Stimulated activated naive CD8-positive, alpha-beta T cell treated with anti-CD3 and anti-CD28 coated beads, Interleukin-15, Interleukin-2, amounts not matched to agents 100 ng/mL and 50 ng/mL, for 24 hours (primary cell): ENCODE measurements at regions not wholly inside any gene's neighbourhood (a gene's known extent, or its start where the extent isn't known, plus 50 kb on each side); places are given as distances from the start of the nearest gene placed in this dataset.
A peak's percentile ranks its signal among the peaks of the same experiment; 100 is the strongest.
"Not testable (repeated sequence)": the region's sequence is repeated elsewhere in the genome, so short reads cannot be mapped to it uniquely, and the experiment has no call there.

Source experiments
- H3K27ac Mint-ChIP-seq: one replicate; pipeline ENCODE4 v1.8.0; 2021; ENCODE audit warnings: mild to moderate bottlenecking, mixed read lengths
- H3K27me3 Mint-ChIP-seq: one replicate; pipeline ENCODE4 v1.8.0; 2021; ENCODE audit warnings: mixed read lengths
- H3K36me3 Mint-ChIP-seq: one replicate; pipeline ENCODE4 v1.8.0; 2021; ENCODE audit warnings: low read depth, mixed read lengths
- H3K4me1 Mint-ChIP-seq: one replicate; pipeline ENCODE4 v1.8.0; 2021; ENCODE audit warnings: low read depth, mixed read lengths
- H3K4me3 Mint-ChIP-seq: one replicate; pipeline ENCODE4 v1.8.0; 2021; ENCODE audit warnings: mild to moderate bottlenecking, mixed read lengths
- H3K9me3 Mint-ChIP-seq: one replicate; pipeline ENCODE4 v1.8.0; 2021; ENCODE audit warnings: mixed read lengths

DNA sequence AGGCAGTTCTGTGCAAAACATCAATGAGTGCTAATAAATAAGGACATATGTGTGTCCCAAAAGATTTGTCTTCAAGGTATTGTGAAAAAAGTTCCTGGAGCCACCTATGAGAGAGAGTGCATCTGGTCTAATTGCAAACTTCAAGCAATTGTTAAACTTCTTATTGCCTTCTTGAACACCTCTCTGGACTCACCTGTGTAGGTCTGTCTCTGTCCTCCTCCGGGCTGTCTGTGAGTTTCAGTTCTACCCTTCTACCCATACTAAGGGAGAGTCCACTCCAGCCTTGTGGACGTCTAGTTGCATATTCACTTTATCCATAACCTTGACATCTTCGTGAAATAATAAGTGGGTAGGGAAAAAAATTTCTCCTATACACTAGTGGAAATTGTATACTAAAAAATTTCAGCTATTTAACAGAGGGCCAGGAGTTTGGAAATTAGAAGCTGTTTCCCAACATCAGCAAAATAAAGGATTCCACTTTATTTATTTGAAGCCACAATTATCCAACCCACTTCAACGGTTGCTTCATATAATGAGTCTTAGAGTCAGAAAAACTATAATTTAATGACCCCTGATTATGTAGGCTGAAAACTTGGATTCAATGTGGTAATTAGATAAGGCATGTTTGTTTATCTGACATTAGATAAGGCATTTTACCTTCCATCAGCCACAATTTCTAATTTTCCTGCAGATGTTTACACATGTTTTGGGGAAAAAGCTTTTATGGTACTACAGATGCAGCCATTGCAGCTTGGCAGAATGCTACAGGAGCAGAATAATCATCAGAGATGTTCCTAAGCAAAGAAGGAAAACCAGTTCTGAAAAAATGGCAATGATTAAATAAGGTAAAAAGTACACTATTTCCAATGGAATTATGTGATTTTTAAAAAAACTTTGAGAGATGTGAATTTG, 150.8 kb upstream of the FAM3C start:
- Mint-ChIP-seq H3K27ac (no peak overlapping the region), H3K27me3 (no peaks in the 10 kb centered on the region), H3K36me3 (no peaks in the 10 kb centered on the region), H3K9me3 (no peaks in the 10 kb centered on the region), H3K4me3 (no peak overlapping the region), H3K4me1 (peaks cover 38% of the 10 kb centered on the region)

- peak overlapping the region; percentile 90 for H3K27ac Mint-ChIP-seq
- H3K4me3 Mint-ChIP-seq, result no peak overlapping the region
- H3K27me3 Mint-ChIP-seq, result no peaks in the 10 kb centered on the region
- H3K36me3 Mint-ChIP-seq, result no peaks in the 10 kb centered on the region
- H3K9me3 Mint-ChIP-seq, result no peaks in the 10 kb centered on the region
- peaks cover 38% of the 10 kb centered on the region for H3K4me1 Mint-ChIP-seq
These were observed 149.3 kb upstream of the FAM3C start for GRCh38 chr7:121545418-121545817.

- Mint-ChIP-seq H3K9me3 (no peaks in the 10 kb centered on the region), H3K27me3 (no peaks in the 10 kb centered on the region), H3K4me3 (peak overlapping the region; percentile 13), H3K27ac (peak overlapping the region; percentile 90), H3K36me3 (no peaks in the 10 kb centered on the region), H3K4me1 (peaks cover 38% of the 10 kb centered on the region)
These were observed 148.6 kb upstream of the FAM3C start for GRCh38 chr7:121544726-121545125.

- Mint-ChIP-seq H3K36me3 (no peaks in the 10 kb centered on the region), H3K27me3 (no peaks in the 10 kb centered on the region), H3K4me1 (peaks cover 38% of the 10 kb centered on the region), H3K27ac (peak overlapping the region; percentile 90), H3K4me3 (no peak overlapping the region), H3K9me3 (no peaks in the 10 kb centered on the region)
These were observed 148.1 kb upstream of the FAM3C start for GRCh38 chr7:121544238-121544637.

DNA sequence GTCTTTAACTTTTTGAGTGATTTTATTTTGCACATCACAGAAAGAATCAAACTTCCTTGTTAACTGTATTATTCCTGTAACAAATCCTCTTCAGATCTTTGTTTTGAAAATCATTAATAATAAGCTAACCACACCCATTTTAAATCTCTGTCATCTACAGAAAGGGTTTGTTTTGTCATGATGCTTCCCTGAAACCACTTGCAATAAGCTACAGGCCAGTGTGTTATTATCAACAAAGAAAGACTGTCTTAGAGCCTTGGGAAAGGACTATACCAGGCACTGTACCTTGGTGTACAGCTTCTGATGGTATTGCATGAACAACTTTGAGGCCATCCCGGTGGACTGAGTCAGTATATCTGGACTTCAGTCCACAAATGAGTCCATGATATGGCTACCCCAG, 145.3 kb upstream of the FAM3C start:
- no peaks in the 10 kb centered on the region for H3K36me3 Mint-ChIP-seq
- H3K27ac Mint-ChIP-seq, result no peak overlapping the region
- H3K4me1 Mint-ChIP-seq, result peaks cover 37% of the 10 kb centered on the region
- H3K4me3 Mint-ChIP-seq, result no peak overlapping the region
- no peaks in the 10 kb centered on the region for H3K9me3 Mint-ChIP-seq
- peaks cover 10% of the 10 kb centered on the region for H3K27me3 Mint-ChIP-seq

DNA sequence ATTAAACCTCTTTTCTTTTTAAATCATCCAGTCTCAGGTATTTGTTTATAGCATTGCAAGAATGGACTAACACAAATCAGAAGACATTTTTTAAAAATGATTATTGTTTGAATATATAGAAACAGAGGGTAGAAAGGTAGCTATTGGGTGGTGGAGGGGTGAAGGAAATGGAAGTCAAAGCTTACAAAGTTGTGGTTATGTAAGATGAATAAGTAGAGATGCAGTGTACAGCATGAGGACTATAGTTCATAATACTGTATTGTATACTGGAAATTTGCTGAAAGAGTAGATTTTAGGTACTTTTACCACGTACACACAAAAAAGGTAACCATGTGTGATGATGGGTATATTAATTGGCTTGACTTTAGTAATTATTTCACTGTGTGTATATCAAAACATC, 144.0 kb upstream of the FAM3C start:
- peaks cover 24% of the 10 kb centered on the region for H3K4me1 Mint-ChIP-seq
- no peaks in the 10 kb centered on the region for H3K36me3 Mint-ChIP-seq
- H3K9me3 Mint-ChIP-seq, result no peaks in the 10 kb centered on the region
- H3K27me3 Mint-ChIP-seq, result peaks cover 10% of the 10 kb centered on the region
- H3K4me3 Mint-ChIP-seq, result no peak overlapping the region
- H3K27ac Mint-ChIP-seq, result no peak overlapping the region

- Mint-ChIP-seq H3K27ac (no peak overlapping the region), H3K36me3 (no peaks in the 10 kb centered on the region), H3K27me3 (peaks cover 17% of the 10 kb centered on the region), H3K4me1 (peaks cover 8% of the 10 kb centered on the region), H3K4me3 (no peak overlapping the region), H3K9me3 (no peaks in the 10 kb centered on the region)
These were observed 140.9 kb upstream of the FAM3C start for GRCh38 chr7:121537031-121537430.

GRCh38 chr7:121531175-121532070, 135.3 kb upstream of the FAM3C start:
- no peaks in the 10 kb centered on the region for H3K36me3 Mint-ChIP-seq
- H3K4me3 Mint-ChIP-seq, result peak overlapping the region; percentile 27
- H3K27ac Mint-ChIP-seq, result peak overlapping the region; percentile 92
- H3K9me3 Mint-ChIP-seq, result no peaks in the 10 kb centered on the region
- peaks cover 40% of the 10 kb centered on the region for H3K4me1 Mint-ChIP-seq
- peaks cover 15% of the 10 kb centered on the region for H3K27me3 Mint-ChIP-seq

DNA sequence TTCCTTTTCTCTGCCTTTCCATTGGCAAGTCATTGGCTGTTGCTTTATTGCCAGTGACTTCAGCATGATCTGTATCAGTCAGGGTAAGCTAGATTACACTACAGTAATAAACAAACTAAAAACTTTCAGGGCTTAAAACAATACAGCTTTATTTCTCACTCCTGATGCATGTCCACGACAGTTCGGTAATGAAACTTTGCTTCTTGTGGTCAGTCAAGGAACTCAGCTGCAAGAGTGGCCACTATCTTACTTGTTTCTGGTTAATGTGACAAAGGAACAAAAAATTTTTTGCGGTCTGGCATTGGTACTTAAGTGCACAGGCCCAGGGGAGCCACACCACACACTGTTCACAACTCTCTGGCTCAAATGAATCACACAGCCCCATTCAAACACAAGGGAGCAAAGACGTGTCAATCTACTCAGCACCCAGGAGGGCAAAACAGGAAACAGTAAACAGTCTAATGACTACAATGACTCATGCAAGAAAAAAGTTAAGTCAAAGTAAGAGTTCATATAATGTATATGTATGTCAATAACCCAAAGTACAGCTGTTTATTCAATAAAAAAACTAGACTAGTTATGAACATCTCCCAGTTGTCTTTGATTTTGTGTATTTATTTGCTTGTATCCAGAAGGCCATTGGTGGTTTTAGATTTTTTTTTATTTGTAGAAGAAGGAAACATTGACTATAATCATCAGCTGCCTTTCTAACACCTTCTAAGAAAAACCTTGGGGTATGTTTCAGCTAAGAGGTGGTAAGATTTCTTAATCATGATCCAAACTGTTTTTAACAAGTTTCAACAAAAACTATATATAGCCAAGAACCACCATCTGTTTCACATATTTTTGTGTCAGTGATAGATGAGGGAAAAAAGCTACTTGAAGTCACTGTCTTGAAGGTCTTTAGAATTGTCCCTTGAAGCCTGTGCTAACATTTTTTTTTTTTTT, 134.4 kb upstream of the FAM3C start:
- Mint-ChIP-seq H3K4me3 (peak overlapping the region; percentile 40), H3K27me3 (peaks cover 19% of the 10 kb centered on the region), H3K27ac (peak overlapping the region; percentile 92), H3K9me3 (no peaks in the 10 kb centered on the region), H3K36me3 (no peaks in the 10 kb centered on the region), H3K4me1 (peaks cover 40% of the 10 kb centered on the region)

DNA sequence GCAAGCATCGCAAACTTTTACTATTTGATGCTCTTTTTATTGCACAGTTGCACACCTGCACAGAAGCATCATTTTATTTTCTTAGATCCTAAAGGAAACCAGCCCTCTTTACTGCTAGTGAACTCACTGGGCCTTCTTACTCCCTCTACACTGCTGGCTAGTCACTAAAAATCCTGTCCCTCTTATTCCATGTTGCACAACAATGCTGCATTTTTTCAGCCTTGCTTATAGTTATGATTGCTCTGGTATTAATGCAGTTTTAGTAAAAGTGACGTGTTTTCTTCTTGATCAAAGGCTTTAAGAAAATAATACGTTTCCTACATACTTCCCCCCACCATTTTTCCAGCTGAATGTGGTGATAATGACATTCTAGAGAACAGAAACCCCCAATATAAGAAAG, 132.9 kb upstream of the FAM3C start:
- no peaks in the 10 kb centered on the region for H3K9me3 Mint-ChIP-seq

GRCh38 chr7:121526210-121526609, 130.1 kb upstream of the FAM3C start:
- H3K4me3 Mint-ChIP-seq, H3K9me3 Mint-ChIP-seq, H3K36me3 Mint-ChIP-seq, H3K27ac Mint-ChIP-seq: not testable (repeated sequence)
- Mint-ChIP-seq H3K4me1 (peaks cover 27% of the 10 kb centered on the region), H3K27me3 (peaks cover 13% of the 10 kb centered on the region)

More for the DNA sequence above, 132.9 kb upstream of the FAM3C start:
- H3K27me3 Mint-ChIP-seq, result peaks cover 17% of the 10 kb centered on the region
- no peak overlapping the region for H3K4me3 Mint-ChIP-seq
- H3K27ac Mint-ChIP-seq, result no peak overlapping the region
- peaks cover 40% of the 10 kb centered on the region for H3K4me1 Mint-ChIP-seq
- no peaks in the 10 kb centered on the region for H3K36me3 Mint-ChIP-seq

DNA sequence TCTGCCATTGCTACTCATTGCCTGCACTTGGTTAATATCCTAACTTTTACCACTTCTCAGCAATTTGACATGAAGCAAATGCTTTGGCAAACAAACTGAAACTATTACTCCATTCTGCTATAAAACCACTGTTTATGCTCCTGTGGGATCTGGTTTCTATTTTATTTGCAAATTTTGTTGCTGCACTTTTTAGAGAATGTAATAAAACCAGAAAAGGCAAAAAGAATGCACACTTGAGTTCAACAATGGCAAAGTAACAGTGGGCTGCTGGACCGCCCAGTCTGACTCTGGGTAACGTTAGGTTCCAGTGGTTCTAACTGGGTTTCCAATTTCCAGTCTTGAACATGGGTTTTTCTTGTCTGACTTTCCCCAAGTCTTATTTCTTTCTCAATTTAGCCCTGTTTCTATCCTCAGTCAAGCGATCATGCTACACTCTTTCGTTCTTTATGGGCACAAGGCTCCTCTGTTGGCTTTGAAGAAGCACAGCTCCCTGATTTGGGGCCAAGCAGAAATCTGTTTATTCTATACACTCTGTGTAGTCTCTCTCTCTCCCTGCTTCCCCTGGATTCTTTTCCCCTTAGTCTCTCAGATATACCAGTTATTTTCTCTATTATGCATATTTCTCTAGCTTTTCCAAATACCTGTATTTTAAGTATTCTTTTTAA, 129.2 kb upstream of the FAM3C start:
- Mint-ChIP-seq H3K4me1 (peaks cover 23% of the 10 kb centered on the region), H3K36me3 (no peaks in the 10 kb centered on the region)

GRCh38 chr7:121521711-121522400, 125.7 kb upstream of the FAM3C start:
- Mint-ChIP-seq H3K27me3 (peaks cover 8% of the 10 kb centered on the region), H3K9me3 (peaks cover 4% of the 10 kb centered on the region), H3K4me1 (peaks cover 14% of the 10 kb centered on the region), H3K36me3 (no peaks in the 10 kb centered on the region), H3K4me3 (no peak overlapping the region), H3K27ac (no peak overlapping the region)

More for the DNA sequence above, 129.2 kb upstream of the FAM3C start:
- Mint-ChIP-seq H3K9me3 (no peaks in the 10 kb centered on the region), H3K27ac (no peak overlapping the region), H3K27me3 (peaks cover 13% of the 10 kb centered on the region), H3K4me3 (no peak overlapping the region)
